MCF 10A (cell line): ENCODE measurements at regions not wholly inside any gene's neighbourhood (a gene's known extent, or its start where the extent isn't known, plus 50 kb on each side); places are given as distances from the start of the nearest gene placed in this dataset.
A peak's percentile ranks its signal among the peaks of the same experiment; 100 is the strongest.
"Not testable (repeated sequence)": the region's sequence is repeated elsewhere in the genome, so short reads cannot be mapped to it uniquely, and the experiment has no call there.

ENCODE experiments used
- BruUV-seq: library from RNA; stranded (reverse); fragments of 400-500 nt; replicated peaks from 2 replicates; lab custom pipeline; 2021; lab: Mats Ljungman, UMichigan
- CTCF ChIA-PET: fragments of 300-600 bp; sonication (Branson Sonifier 250); formaldehyde crosslinking; extraction: SDS; loops from one replicate; lab custom pipeline; 2021; ENCODE audit warnings: antibody characterized with exemption, inconsistent platforms; lab: Yijun Ruan, JAX
- POLR2A ChIA-PET: fragments of 300-600, 350-650 bp; sonication (Branson Sonifier 250); formaldehyde crosslinking; extraction: SDS; loops from one replicate; lab custom pipeline; 2020; ENCODE audit warnings: antibody characterized with exemption, inconsistent platforms; lab: Yijun Ruan, JAX
- DNase-seq: peaks from one replicate; pipeline ENCODE4 v3.0.0-alpha.2; 2018; ENCODE audit not compliant: unreplicated experiment
- H3K27ac Mint-ChIP-seq: one replicate; pipeline ENCODE4 v1.8.0; 2022; ENCODE audit warnings: mild to moderate bottlenecking, low read depth, mixed read lengths; ENCODE audit not compliant: unreplicated experiment
- H3K27me3 Mint-ChIP-seq: one replicate; pipeline ENCODE4 v1.8.0; 2022; ENCODE audit warnings: mixed read lengths; ENCODE audit not compliant: insufficient read depth, unreplicated experiment
- H3K36me3 Mint-ChIP-seq: one replicate; pipeline ENCODE4 v1.8.0; 2022; ENCODE audit warnings: mild to moderate bottlenecking, moderate library complexity, mixed read lengths; ENCODE audit not compliant: insufficient read depth, unreplicated experiment
- H3K4me1 Mint-ChIP-seq: one replicate; pipeline ENCODE4 v1.8.0; 2022; ENCODE audit warnings: mixed read lengths; ENCODE audit not compliant: insufficient read depth, unreplicated experiment
- H3K4me3 Mint-ChIP-seq: one replicate; pipeline ENCODE4 v1.8.0; 2022; ENCODE audit warnings: mild to moderate bottlenecking, moderate library complexity, mixed read lengths; ENCODE audit not compliant: unreplicated experiment
- H3K9me3 Mint-ChIP-seq: one replicate; pipeline ENCODE4 v1.8.0; 2022; ENCODE audit warnings: mixed read lengths; ENCODE audit not compliant: unreplicated experiment
- intact Hi-C: fragments of 100-400 bp; cut with micrococcal nuclease; formaldehyde crosslinking; loops from 2 replicates; pipeline ENCODE4 v1.14.1; 2022
- TF ChIP-seq, protein P1 (sequence below): fragments of 200-600 bp; IDR thresholded peaks from one replicate; pipeline ENCODE4 v1.8.0; 2022; ENCODE audit warnings: antibody characterized with exemption, mild to moderate bottlenecking; ENCODE audit not compliant: unreplicated experiment

DNA sequence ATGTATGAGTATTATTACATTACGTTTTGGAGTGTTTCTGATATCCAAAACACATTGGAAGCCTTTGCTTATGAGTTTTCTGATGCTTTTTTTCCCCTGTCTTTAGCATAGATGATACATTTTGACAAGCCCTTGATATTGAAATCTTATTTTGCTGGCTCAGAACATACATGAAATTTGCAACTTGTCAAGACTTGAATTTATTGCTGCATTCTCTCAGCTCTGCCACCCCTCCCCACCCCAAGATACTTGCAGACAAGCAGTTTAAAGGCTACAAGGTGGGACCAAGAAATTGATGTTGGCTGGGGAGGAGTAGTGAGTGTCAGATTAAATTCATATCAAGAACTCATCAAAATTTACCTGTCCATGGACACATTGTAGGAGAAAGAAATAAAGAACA is 160.2 kb downstream of the GJA1 start:
- CTCF ChIA-PET, result no interaction called here
- BruUV-seq, result no TSS peak
- no peaks in the 10 kb centered on the region for H3K36me3 Mint-ChIP-seq
- no peak overlapping the region for H3K27ac Mint-ChIP-seq
- peaks cover 10% of the 10 kb centered on the region for H3K4me1 Mint-ChIP-seq
- intact Hi-C loops, result no loop called here
- DNase-seq, result no peak
- POLR2A ChIA-PET, result interaction anchor here (0.7 to 1.2 kb wide), 5 partner anchors 11 to 987 kb away, joined by 3 to 5 read pairs (median 3); no protein-coding TSS in a partner anchor
- H3K27me3 Mint-ChIP-seq, result no peaks in the 10 kb centered on the region
- H3K9me3 Mint-ChIP-seq, result no peaks in the 10 kb centered on the region
- TF ChIP-seq, protein P1, sequence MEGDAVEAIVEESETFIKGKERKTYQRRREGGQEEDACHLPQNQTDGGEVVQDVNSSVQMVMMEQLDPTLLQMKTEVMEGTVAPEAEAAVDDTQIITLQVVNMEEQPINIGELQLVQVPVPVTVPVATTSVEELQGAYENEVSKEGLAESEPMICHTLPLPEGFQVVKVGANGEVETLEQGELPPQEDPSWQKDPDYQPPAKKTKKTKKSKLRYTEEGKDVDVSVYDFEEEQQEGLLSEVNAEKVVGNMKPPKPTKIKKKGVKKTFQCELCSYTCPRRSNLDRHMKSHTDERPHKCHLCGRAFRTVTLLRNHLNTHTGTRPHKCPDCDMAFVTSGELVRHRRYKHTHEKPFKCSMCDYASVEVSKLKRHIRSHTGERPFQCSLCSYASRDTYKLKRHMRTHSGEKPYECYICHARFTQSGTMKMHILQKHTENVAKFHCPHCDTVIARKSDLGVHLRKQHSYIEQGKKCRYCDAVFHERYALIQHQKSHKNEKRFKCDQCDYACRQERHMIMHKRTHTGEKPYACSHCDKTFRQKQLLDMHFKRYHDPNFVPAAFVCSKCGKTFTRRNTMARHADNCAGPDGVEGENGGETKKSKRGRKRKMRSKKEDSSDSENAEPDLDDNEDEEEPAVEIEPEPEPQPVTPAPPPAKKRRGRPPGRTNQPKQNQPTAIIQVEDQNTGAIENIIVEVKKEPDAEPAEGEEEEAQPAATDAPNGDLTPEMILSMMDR, result no peak
- H3K4me3 Mint-ChIP-seq, result no peak overlapping the region

GRCh38 chr6:121596441-121596840 is 161.0 kb downstream of the GJA1 start:
- Mint-ChIP-seq H3K36me3 (no peaks in the 10 kb centered on the region), H3K4me3 (no peak overlapping the region), H3K4me1 (peaks cover 9% of the 10 kb centered on the region), H3K27ac (no peak overlapping the region), H3K27me3 (no peaks in the 10 kb centered on the region), H3K9me3 (no peaks in the 10 kb centered on the region)
- CTCF ChIA-PET, result no interaction called here
- no TSS peak for BruUV-seq
- POLR2A ChIA-PET, result interaction anchor here (1.2 kb wide), 2 partner anchors 15 to 32 kb away, joined by 4 to 5 read pairs; no protein-coding TSS in a partner anchor
- DNase-seq, result no peak
- TF ChIP-seq, protein P1, result no peak
- intact Hi-C loops, result no loop called here

GRCh38 chr6:121597654-121598053 is 162.2 kb downstream of the GJA1 start:
- no TSS peak for BruUV-seq
- H3K4me1 Mint-ChIP-seq, result peaks cover 9% of the 10 kb centered on the region
- no peaks in the 10 kb centered on the region for H3K27me3 Mint-ChIP-seq
- POLR2A ChIA-PET, result interaction anchor here (1.1 kb wide), 1 partner anchor 90 kb away, joined by 3 read pairs; no protein-coding TSS in a partner anchor
- no peaks in the 10 kb centered on the region for H3K36me3 Mint-ChIP-seq
- CTCF ChIA-PET, result no interaction called here
- intact Hi-C loops, result no loop called here
- H3K9me3 Mint-ChIP-seq, result no peaks in the 10 kb centered on the region
- TF ChIP-seq, protein P1, result no peak
- H3K4me3 Mint-ChIP-seq, result no peak overlapping the region
- H3K27ac Mint-ChIP-seq, result no peak overlapping the region
- no peak for DNase-seq

DNA sequence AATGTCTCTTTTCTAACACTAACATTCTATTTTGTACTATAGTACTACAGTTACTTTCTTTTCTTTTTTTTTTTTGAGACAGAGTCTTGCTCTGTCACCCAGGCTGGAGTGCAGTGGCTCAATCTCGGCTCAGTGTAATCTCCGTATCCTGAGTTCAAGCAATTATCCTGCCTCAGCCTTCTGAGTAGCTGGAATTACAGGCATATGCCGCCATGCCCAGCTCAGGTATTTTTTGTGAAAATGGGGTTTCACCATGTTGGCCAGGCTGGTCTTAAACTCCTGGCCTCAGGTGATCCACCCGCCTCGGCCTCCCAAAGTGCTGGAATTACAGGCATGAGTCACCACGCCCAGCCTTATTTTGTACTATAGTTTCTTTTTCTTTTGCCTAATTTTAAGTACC is 163.9 kb downstream of the GJA1 start:
- POLR2A ChIA-PET, result interaction anchor here (1.1 kb wide), 1 partner anchor 18 kb away, joined by 3 read pairs; no protein-coding TSS in a partner anchor
- CTCF ChIA-PET, intact Hi-C loops, H3K27me3 Mint-ChIP-seq, H3K36me3 Mint-ChIP-seq, DNase-seq, BruUV-seq, H3K4me3 Mint-ChIP-seq, H3K4me1 Mint-ChIP-seq, H3K9me3 Mint-ChIP-seq: not testable (repeated sequence)
- peak overlapping the region; percentile 51 for H3K27ac Mint-ChIP-seq
